ENCODE measurements at regions not wholly inside any gene's neighbourhood (a gene's known extent, or its start where the extent isn't known, plus 50 kb on each side); places are given as distances from the start of the nearest gene placed in this dataset.

DNA sequence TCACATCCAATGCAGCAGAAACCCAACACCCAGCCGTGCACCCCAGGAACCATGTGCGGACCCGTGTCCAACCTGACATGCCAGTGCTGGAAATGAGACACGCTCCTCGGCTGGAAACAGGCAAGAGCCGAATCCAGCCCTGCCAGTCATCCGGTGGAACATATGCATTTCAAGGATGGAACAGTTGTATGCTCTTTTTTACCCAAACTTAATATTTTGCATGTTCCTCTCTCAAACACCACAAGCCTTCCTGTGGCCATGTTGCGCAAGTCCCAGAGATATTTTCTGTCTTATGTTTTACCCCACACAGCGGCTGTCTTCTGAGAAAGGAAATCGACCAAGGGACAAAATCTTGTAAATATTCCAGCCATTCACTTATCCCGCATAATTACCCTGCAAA is 196.9 kb downstream of the BCL11B start:
- no peak for TF ChIP-seq ZFX (IDR thresholded peaks at IDR 0.05; ENCODE audit: borderline replicate concordance)
- no peak overlapping the region for H3K27ac ChIP-seq

DNA sequence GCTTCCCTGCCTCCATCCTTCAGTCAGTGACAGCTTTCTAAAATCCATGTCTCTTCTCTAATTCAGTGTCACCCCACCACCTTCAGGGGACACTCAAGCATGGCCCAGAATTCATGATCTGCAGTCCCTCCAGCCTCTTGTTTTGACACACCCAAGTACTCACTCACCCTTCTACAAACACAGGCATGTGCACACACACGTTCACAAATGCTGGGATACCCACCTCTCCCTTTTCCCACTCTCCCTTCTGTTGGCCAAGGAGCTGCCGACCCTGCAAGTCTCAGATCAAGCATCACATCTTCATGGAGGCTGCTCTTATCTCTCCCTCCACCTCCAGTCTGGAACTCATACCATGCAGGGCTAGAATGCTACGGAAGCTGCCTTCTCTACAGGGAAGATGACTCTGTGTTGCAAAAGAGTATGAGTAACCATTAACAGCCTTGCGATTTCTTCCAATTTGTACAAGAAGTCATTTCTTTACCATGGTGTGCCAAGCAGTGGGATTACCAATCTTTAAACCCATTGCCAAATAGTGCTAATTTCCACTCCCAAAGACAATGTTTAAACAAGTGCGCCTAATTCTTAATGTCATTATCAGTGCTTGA is 196.1 kb downstream of the BCL11B start:
- TF ChIP-seq ZFX (IDR thresholded peaks at IDR 0.05; ENCODE audit: borderline replicate concordance) = no peak
- TF ChIP-seq, protein P1, sequence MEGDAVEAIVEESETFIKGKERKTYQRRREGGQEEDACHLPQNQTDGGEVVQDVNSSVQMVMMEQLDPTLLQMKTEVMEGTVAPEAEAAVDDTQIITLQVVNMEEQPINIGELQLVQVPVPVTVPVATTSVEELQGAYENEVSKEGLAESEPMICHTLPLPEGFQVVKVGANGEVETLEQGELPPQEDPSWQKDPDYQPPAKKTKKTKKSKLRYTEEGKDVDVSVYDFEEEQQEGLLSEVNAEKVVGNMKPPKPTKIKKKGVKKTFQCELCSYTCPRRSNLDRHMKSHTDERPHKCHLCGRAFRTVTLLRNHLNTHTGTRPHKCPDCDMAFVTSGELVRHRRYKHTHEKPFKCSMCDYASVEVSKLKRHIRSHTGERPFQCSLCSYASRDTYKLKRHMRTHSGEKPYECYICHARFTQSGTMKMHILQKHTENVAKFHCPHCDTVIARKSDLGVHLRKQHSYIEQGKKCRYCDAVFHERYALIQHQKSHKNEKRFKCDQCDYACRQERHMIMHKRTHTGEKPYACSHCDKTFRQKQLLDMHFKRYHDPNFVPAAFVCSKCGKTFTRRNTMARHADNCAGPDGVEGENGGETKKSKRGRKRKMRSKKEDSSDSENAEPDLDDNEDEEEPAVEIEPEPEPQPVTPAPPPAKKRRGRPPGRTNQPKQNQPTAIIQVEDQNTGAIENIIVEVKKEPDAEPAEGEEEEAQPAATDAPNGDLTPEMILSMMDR (IDR thresholded peaks at IDR 0.05) = no peak
- no peak overlapping the region for H3K27ac ChIP-seq

DNA sequence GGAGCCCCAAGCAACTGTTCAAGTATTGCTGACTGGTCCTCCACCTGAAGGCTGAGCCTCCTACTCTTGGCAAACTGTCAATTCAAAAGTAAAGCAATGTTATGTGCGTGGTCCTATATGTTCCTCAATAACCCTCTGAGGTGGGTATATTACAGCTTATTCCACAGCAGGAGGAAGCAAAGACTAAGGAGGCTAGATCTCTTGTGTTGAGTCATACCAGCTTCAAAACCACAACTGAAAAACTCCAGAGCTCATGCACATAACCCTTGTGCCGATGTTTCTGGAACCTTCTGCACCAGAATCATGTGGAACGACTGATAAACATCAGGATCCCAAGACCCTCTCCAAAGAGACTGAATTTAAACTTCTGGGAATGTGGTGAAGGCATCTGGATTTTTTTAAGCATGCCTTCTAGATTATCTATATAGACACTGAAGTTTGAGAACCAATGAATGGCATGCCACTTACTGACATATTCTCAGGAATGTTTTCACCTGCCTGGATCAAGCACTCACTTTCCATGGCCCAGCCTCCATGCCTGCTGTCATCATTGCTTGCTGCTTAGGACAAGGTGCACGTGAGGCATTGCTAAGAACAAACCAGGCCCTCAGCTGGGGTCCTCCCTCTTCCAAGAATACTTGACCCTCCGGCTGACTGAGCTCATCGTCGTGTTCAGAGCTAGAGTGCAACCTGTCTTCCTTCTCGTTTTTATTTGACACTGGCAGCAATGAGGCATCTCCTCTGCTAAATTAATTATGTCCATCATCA is 194.7 kb downstream of the BCL11B start:
- no peak overlapping the region for H3K27ac ChIP-seq
- TF ChIP-seq, protein P1 (IDR thresholded peaks at IDR 0.05) = no peak
- TF ChIP-seq ZFX (IDR thresholded peaks at IDR 0.05; ENCODE audit: borderline replicate concordance) = no peak

DNA sequence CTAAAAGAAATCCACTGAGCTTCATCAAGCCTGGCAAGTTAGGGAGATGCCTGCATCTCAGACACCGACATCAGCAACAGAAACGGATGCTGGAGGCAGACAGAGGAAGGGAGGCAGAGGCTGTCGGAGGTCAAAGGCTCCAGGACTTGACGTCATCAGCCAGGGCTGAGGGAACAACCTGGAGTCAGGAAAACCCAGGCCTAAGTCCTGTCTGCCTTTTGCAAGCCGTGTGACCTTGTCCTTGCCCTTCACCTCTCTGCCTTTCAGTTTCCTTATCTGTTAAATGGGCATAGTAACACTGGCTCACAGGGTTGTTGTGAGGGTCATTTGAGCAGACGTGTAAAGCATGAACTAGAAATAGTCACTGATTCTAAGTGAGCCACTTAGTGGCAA is 194.2 kb downstream of the BCL11B start:
- no peak overlapping the region for H3K27ac ChIP-seq
- TF ChIP-seq, protein P1 (IDR thresholded peaks at IDR 0.05) = no peak
- no peak for TF ChIP-seq ZFX (IDR thresholded peaks at IDR 0.05; ENCODE audit: borderline replicate concordance)

DNA sequence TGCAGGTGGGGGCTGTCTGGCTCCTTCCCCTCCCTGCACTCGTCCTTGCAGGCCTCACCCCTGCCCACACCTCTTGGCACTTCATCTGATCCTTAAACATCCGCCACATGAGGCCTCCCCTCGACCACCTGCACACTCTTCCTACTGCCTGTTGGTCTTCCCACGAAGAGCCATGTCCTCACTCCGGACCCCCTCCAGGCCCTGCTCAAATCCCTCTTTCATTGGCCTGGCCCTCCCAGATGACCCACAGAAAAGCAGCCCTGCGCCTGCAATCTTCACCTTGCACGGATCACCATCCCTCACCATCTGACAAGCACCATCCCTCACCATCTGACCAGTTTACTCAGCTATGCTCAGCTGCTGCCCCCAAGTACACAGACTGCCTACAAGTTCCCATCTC is 193.6 kb downstream of the BCL11B start:
- no peak for TF ChIP-seq ZFX (IDR thresholded peaks at IDR 0.05; ENCODE audit: borderline replicate concordance)
- TF ChIP-seq, protein P1 (IDR thresholded peaks at IDR 0.05) = no peak

DNA sequence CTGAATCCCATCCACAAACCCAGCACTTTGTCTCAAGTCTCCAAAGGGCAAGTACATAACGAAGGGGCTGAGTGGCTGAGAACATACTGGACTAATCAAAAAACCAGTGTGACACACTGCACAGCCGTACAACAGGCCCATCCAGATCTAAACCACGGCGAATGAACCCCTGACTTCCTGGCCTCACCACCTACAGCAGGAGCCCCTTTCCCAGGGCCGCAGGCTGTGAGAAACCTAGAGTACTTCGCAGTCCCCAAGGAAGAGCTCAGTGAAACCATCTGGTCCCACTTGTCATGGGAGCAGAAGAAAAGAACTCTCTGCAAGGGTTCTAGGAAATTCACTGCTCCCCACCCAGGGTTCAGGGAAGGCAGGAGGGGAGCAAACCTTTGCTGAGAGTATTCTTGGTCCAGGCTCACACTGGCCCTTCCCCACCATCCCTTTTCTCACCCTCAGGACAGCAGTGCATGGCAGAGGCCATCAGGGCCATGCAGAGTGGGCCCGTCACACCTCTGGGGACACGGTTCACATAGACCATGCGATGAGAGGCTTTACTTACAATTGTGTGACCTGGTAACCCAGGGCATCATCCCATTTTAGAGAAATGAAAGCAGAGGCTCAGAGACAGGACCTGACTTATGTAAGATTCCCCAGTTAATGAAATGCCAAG is 192.8 kb downstream of the BCL11B start:
- no peak for TF ChIP-seq ZFX (IDR thresholded peaks at IDR 0.05; ENCODE audit: borderline replicate concordance)
- TF ChIP-seq, protein P1 (IDR thresholded peaks at IDR 0.05) = no peak
- no peak overlapping the region for H3K27ac ChIP-seq

More for the DNA sequence above, 193.6 kb downstream of the BCL11B start:
- no peak overlapping the region for H3K27ac ChIP-seq

DNA sequence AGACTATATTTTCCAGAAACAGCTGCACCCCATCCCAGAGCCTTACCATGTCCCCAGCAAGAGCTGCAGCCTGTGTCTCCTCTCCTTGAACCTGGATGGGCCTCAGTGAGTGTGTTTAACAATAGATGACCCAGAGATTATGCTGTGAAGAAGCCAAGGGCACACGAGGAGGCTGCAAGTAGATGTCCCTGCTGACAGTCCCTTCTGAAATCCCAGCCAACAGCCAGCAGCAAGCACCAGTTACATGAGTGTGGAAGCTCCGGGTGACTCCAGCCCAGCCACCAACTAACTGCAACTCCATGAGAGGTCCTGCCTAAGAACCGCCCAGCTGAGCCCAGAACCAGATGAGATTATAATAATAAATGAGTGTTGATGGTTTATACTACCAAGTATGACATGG is 191.7 kb downstream of the BCL11B start:
- TF ChIP-seq, protein P1 (IDR thresholded peaks at IDR 0.05) = no peak
- no peak for TF ChIP-seq ZFX (IDR thresholded peaks at IDR 0.05; ENCODE audit: borderline replicate concordance)
- no peak overlapping the region for H3K27ac ChIP-seq
